C1 segment of cervical spinal cord (tissue), 14 donors: ENCODE measurements at regions not wholly inside any gene's neighbourhood (a gene's known extent, or its start where the extent isn't known, plus 50 kb on each side); places are given as distances from the start of the nearest gene placed in this dataset.
"Not testable (repeated sequence)": the region's sequence is repeated elsewhere in the genome, so short reads cannot be mapped to it uniquely, and the experiment has no call there.

Experiments
- DNase-seq, 14 donors: peaks; one replicate each; lab custom pipeline; 2025; lab: John Stamatoyannopoulos, UW

DNA sequence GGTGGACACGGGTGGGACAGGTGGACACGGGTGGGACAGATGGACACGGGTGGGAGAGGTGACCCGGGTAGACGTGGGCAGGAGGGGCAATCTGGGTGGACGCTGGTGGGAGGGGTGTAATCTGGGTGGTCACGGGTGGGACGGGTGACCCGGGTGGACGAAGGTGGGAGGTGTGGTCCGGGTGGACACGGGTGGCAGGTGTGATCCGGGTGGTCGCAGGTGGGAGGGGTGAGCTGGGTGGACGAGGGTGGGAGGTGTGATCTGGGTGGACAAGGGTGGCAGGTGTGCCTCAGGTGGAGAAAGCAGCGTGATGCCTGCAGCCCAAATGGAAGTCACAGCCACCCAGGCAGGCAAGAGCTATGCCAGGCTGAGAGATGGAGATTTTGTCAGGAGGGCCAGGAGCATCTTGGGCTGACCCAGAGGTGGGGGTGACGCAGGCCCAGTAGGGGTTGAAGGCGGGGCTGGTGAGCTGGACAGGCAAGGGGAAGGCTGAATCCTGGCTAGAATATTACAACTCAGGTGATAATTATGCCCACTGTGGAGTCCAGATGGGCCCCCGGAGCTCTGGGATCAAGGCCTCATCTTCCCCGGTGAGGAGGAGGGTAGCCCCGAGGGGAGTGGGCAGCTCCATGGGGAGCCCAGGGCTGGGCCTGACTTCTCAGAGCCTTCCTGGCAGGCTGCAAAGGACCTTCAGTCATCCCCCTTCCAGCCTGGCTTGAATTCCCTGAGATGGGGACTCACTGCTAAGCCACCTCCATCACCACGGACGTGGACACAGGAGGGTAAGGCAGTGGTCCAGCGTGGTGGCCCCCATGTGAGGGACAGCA, 100.0 kb downstream of the ADRA2C start:
- DNase-seq = no peak

GRCh38 chr4:3866813-3867129, 100.6 kb downstream of the ADRA2C start:
- no peak for DNase-seq

DNA sequence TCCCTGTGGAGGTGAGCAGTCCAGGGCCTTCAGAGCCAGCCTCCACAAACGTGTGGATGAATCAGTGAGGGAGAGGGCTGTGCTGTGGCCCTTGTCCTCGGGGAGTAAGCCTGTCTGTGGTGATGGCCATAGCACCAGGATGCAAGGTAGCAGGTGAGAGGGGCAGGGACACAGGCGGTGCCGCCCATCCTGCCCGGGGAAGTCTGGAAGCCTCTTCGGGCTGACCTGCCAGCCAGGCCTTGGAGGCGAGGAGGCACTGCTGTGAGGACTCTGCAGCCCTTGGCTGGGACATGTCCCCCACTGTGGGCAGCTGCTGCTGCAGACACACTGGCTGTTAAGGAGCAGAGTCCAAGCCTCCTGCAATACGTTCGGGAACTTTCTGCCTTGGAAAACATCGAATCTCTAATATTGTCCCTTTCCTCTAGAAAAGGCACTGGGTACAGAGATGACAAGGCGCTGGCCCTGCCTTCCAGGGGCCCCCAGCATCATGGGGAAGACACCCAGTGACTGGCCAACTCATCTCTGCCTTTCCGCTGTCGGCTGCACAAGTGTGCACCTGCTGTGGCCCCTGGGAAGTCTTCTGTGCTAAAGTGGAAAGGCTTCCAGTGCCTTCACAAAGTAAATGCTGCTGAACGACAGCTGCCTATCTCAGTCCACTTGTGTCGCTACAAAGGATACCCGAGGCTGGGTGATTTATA, 101.4 kb downstream of the ADRA2C start:
- DNase-seq = no peak

DNA sequence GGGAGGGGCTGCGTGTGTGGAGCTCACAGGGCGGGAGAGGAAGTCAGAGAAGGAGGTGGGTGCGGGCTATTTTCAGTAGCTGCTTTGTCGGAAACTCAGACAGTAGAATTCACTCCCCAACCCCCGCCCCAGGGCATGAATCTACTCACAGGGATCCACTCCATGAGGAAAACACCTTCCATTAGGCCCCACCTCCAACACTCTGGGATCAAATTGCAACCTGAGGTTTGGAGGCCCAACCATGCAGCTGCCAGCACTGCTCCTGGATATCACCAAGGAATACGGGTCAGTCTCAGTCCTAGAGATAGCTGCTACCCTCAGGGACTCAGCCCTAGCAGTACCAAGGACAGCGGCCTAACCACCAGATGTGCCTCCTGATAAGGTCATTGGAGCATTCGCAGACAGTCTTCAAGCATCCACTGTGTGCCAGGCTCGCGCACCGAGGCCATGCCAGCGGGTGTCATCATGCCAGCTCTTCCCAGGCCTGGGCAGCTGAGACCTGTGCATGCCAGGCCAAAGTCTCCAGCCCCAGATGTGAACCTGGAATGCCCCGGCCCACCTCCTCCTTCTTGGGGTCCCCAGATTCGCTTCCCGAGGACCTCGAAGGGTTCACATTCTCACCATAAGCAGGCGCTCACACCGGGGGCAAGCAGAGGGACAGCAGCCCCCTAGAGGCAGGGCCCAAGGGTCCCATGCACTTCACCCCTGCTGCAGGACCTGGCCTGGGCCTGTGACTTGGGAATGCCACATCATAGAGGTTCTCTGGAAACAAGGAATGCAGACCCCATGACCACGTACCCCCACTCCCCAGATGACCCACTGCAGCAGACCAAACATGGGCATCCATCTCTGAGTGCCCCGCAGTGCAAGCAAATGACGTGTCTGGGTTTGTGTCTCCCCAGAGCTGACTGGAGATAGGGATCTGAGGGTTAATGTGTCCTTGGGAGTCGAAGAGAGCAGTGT, 102.3 kb downstream of the ADRA2C start:
- no peak for DNase-seq

DNA sequence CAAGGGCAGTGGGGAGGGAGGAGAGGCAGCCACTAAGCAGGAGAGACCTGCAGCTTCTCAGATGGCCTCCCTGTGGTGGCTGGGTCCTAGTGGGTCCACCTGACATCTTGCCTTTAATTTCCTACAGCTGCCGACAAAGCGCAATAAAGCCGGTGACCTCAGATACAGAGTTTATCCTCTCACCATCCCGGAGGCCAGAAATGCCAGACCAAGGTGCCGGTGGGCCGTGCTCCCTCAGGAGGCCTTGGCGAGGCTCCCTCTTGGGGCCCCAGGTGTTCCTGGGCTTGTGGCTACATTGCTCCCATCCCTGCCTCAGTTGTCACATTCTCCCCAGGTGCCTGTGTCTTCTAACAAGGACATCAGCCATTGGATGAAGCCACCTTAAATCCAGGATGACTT, 103.0 kb downstream of the ADRA2C start:
- no peak for DNase-seq

DNA sequence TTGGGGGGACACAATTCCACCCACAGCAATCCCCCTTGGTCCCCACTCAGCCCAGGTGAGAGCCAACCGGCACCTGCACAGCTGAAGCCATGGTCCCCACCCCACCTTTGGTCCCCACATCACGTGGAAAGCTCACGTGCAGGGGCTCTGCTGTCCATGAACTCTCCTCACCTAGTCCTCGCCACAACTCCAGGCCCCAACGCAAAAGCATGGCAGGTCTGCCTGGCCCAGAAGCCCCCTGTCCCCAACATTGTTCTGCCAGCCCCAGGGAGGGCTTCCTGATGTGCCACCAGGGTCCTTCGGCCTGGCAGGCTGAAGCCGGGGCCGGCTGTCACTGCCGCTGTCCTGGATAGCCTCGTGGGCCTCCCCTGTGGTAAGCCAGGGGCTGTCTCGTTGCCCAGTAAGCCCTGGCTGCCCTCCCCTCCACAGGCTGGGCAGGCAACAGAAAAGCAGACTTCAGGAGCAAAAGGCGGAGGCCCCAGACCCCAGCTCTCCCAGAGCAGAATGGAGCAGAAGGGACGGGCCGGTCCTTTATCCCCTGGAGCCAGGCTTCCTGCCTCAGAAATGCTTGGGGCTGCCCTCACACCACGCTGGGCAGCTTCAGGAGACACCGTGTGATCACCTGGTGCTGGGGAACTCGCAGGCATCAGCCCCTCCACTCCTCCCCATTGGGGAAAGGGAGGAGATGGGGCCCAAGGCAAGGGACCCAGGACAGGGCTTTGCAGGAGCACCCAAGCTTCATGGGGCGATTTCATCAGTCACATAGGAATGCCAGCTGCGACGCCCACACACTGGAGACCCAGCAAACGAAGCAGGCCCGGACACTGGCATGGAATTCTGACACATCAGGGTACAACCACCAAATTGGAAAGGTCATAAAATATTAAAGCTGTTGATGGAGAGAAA, 103.7 kb downstream of the ADRA2C start:
- DNase-seq = no peak

DNA sequence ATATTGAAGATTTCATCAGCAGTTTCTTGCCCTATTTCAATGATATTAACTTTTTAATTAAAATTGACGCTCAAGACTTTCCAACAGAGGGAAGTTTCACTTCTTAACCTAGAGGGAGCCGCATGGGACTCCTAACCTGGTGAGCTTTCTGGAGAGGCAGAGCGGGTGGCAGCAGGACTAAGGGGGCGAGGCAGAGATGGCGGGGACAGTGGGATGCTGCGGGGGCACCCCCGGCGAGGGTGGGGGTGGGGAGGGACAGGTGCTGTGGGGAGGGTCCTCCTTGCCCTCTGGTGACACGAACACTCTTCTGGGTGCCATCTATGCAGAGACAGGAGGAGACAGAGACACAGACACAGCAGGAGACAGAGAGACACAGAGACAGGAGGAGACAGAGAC, 104.4 kb downstream of the ADRA2C start:
- no peak for DNase-seq

DNA sequence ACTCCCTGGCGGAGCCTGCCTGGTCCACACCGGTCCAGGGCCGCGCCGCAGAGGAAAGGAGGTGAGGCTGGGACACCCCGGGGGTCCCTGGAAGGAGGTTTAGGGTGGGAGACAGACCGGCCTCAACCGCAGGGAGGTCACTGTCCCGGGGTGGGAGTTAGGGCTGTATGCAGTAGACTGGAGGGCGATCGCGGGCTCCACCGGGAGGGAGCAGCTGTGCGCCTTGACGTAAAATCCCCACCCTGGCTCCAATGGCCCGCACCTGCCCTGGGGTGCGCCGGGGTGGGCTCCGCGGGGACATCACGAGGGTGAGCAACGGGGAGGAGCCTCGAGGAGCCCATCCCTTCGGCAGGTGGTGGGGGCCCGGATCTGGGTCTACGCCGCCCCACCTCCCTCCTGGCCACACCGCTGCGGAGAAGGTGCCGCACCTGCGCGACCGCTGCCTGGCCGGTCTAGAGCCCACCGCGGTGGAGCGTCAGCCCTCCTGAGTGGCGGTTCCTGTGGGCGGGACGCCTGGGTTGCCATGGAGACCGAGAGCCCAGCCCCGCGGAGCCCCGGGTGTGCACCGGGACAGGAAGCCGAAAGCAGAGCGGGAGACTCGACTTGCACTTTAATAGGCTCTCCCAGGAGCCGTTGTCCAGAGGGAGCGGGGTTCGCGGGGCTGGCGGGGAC, 105.1 kb downstream of the ADRA2C start:
- DNase-seq = no peak

DNA sequence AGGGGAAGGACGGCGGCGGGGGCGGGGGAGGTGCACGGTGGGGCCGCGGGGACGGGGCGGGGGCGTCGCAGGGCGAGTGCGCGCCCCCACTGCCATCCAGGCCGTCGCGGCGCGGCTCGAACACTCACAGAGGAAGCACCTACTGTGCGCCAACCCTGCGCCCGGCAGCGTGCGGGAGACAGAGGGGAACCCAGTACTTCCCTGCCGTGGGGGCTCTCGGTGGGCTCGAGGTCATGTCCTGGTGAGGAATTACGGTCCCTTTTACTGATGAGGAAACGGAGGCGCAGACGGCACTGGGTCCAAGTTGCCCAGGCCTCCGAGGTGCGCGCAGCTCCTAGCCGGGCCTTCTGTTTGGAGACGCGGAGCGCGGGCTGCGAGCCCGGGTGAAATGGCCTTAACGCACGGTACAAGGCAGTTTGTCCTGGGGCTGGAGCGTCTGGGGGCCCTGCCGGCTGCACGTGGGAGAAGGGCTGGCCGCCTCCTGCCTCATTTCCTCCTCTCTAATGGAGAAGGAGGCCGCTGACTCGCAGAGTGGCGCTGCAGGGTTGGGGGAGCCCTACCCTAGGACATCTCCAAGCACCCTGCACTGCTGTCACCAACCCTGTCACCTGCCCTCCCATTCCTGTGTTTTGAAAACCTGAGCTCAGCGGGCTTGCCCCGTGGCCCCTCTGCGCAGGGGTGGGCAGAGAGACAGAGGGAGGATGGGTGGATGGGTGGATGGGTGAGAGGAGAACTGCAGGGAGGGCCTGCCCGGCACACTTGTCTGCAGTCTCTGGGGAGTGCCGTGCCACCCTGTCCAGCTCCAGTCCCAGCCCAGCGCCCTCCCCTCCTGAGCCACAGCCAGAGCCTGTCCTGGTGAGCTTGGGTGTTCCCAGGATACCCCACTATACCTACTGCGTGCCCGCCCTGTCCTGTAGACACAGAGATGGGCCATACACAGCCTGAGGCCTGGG, 106.0 kb downstream of the ADRA2C start:
- no peak for DNase-seq

GRCh38 chr4:3872834-3873313, 106.7 kb downstream of the ADRA2C start:
- no peak for DNase-seq

DNA sequence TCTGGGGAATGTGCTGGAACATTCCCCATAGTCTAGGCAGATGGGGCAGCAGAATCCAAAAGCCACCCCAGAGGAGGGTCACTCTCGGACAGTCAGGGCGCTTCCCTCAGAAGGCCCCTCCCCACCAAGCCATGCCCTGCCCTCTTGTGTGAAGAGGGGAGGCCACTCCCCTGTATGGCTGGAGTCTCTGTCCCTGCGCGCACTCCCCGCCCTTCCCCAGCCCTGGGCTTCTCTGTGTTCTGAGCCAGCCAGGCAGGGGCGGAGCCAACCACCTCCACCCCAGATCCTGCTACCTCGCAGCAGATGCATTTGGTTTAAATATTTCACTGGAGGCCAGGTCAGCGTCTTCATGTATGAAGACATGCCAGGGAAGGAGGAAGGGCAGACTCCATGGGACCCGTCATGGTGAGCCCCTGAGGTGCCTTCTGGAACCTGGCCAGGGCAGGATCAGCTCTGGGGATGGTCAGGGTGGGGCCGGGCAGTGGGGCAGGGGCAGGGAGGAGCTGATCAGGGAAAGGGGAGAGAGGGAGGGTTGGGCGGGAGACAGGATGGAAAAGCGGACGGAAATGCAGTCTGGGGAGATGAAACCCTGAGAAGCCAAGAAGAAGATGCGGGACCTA, 107.3 kb downstream of the ADRA2C start:
- DNase-seq = no peak

DNA sequence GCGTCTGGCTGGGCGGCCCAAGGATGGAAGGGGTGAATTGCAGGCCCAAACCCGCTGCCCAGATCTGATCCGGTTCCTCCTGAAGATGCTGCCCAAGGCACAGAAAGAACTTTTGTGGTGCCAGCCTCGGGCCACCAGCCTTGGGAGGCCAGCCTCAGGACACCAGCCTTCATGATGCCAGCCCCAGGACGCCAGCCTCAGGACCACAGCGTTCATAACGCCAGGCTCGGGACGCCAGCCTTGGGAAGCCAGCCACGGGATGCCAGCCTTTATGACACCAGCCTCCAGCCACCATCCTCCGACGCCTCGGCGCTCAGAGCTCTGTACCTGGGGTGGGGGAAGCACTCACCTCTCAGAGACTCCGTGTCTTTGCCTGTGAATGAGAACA, 107.8 kb downstream of the ADRA2C start:
- DNase-seq = no peak

DNA sequence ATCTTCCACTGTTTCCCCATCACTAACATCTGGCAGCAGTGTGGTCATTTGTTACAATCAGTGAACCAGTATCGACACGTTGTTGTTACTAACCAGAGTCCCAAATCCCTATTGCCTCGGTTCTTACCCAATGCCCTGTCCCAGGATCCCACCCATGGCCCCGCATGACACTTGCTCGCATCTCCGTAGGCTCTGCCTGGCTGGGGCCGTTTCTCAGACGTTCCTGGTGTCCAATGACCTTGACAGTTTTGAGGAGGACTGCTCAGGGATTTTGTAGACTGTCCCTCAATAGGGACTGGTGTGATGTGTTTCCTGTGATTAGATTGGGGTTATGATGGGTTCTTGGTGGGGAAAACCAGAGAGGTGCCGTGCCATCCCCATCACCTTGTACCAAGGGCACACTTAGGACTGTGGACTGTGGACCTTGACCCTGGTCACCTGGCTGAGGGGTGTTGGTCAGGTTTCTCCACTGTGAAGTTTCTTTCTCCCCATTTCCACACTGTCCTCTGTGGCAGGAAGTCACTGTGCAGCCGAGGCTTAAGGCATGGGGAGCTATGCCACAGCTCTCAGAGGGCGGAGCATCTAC, 108.4 kb downstream of the ADRA2C start:
- DNase-seq = no peak

DNA sequence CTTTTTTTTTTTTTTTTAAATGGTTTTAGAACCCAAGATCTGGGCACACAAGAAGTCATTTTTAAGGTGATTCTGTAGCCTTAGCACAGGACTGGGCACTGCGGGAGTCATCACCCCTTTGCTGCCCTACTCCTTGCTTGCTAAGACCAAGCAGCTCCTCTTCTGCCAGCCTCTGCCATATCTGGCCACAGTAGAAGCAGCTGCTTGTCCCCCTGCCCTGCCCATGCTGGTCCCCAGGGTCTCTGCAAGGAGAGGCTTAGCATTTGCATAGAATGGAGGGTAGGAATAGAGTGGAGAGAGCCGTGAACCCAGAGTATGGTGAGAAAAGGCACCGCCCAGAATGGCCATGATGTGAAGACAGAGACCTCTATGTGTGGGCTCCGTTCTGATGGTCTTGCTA, 109.3 kb downstream of the ADRA2C start:
- no peak for DNase-seq

- not testable (repeated sequence) for DNase-seq
Measured at GRCh38 chr4:3876057-3876845, 110.1 kb downstream of the ADRA2C start.

- DNase-seq = no peak
Measured at GRCh38 chr4:3877236-3877635, 111.1 kb downstream of the ADRA2C start.

DNA sequence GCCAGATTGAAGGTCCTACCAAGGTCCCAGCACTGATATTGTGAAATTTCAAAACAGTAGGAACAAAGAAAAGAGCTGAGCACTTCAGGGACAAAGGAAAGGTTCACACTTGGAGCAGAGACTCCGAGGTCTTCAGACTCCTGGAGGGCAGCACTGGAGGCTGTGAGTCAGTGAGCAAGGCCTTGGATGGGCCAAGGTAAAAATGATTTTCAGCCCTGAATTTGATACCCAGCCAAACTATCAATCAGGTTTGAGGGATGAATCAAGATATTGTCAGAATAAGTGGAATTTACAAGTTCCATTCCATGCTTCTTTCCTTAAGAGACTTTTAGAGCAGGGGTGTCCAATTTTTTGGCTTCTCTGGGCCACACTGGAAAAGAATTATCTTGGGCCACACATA, 111.7 kb downstream of the ADRA2C start:
- no peak for DNase-seq

- DNase-seq = no peak
Measured at GRCh38 chr4:3878678-3879077, 112.5 kb downstream of the ADRA2C start.
